Panc1 (cell line): ENCODE measurements at regions not wholly inside any gene's neighbourhood (a gene's known extent, or its start where the extent isn't known, plus 50 kb on each side); places are given as distances from the start of the nearest gene placed in this dataset.

ENCODE experiments used
- POLR2AphosphoS5 ChIP-seq: IDR thresholded peaks from 2 replicates; pipeline ENCODE4 v1.6.1; 2012; ENCODE audit warnings: mild to moderate bottlenecking, low read depth, low read length, moderate library complexity
- SIN3A ChIP-seq: IDR thresholded peaks from 2 replicates; pipeline ENCODE4 v1.6.1; 2012; ENCODE audit warnings: low read depth, mild to moderate bottlenecking, low read length, moderate library complexity, borderline replicate concordance; ENCODE audit not compliant: insufficient read depth
- TF ChIP-seq, protein P1 (sequence below): fragments of 450-650 bp; IDR thresholded peaks from 2 replicates; pipeline ENCODE4 v1.5.1; 2017; ENCODE audit warnings: mild to moderate bottlenecking
- TF ChIP-seq, protein P2 (sequence below), 2 experiments: IDR thresholded peaks; 2 replicates each; pipeline ENCODE4 v1.6.1; 2011 to 2012; ENCODE audit warnings: low read depth in 2 of 2, control low read depth in 1 of 2, low read length in 1 of 2, mild to moderate bottlenecking in 1 of 2, moderate library complexity in 1 of 2; ENCODE audit not compliant: insufficient read depth in 1 of 2

GRCh38 chr5:118637947-118638670, 350.2 kb downstream of the DTWD2 start:
- TF ChIP-seq, protein P1, sequence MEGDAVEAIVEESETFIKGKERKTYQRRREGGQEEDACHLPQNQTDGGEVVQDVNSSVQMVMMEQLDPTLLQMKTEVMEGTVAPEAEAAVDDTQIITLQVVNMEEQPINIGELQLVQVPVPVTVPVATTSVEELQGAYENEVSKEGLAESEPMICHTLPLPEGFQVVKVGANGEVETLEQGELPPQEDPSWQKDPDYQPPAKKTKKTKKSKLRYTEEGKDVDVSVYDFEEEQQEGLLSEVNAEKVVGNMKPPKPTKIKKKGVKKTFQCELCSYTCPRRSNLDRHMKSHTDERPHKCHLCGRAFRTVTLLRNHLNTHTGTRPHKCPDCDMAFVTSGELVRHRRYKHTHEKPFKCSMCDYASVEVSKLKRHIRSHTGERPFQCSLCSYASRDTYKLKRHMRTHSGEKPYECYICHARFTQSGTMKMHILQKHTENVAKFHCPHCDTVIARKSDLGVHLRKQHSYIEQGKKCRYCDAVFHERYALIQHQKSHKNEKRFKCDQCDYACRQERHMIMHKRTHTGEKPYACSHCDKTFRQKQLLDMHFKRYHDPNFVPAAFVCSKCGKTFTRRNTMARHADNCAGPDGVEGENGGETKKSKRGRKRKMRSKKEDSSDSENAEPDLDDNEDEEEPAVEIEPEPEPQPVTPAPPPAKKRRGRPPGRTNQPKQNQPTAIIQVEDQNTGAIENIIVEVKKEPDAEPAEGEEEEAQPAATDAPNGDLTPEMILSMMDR, result no peak
- TF ChIP-seq POLR2AphosphoS5 (no peak), SIN3A (no peak)
- TF ChIP-seq, protein P2, sequence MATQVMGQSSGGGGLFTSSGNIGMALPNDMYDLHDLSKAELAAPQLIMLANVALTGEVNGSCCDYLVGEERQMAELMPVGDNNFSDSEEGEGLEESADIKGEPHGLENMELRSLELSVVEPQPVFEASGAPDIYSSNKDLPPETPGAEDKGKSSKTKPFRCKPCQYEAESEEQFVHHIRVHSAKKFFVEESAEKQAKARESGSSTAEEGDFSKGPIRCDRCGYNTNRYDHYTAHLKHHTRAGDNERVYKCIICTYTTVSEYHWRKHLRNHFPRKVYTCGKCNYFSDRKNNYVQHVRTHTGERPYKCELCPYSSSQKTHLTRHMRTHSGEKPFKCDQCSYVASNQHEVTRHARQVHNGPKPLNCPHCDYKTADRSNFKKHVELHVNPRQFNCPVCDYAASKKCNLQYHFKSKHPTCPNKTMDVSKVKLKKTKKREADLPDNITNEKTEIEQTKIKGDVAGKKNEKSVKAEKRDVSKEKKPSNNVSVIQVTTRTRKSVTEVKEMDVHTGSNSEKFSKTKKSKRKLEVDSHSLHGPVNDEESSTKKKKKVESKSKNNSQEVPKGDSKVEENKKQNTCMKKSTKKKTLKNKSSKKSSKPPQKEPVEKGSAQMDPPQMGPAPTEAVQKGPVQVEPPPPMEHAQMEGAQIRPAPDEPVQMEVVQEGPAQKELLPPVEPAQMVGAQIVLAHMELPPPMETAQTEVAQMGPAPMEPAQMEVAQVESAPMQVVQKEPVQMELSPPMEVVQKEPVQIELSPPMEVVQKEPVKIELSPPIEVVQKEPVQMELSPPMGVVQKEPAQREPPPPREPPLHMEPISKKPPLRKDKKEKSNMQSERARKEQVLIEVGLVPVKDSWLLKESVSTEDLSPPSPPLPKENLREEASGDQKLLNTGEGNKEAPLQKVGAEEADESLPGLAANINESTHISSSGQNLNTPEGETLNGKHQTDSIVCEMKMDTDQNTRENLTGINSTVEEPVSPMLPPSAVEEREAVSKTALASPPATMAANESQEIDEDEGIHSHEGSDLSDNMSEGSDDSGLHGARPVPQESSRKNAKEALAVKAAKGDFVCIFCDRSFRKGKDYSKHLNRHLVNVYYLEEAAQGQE (IDR thresholded peaks at IDR 0.05; ENCODE audit: insufficient read depth in 1 of 2, low read depth in 2 of 2, low read length in 1 of 2), result no peak
